GM18502 (cell line): ENCODE measurements at regions not wholly inside any gene's neighbourhood (a gene's known extent, or its start where the extent isn't known, plus 50 kb on each side); places are given as distances from the start of the nearest gene placed in this dataset.

Source experiments
- ATAC-seq: cut with Tn5 transposase; IDR thresholded peaks from one replicate; pipeline ENCODE4 v1.9.1; 2021; ENCODE audit warnings: mild to moderate bottlenecking; ENCODE audit not compliant: unreplicated experiment, poor library complexity

DNA sequence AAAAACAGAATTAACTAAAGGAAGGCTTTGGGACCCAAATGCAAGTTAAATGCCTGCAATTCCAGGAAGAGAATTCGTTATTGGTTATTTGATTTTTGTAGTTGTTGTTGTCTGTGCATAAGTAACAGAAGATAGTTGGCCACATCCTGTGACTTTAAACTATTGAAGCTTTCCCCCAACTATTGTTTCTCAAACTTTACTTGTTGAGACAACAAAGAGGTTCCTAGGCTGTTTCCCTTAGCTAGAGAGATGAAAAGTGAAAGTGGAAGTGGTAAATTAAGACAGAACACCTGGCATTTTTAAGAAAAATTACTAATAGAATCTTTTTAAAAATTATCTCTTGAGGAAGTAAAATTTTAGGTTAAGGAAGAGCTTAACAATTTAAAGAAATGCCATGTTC lies 525.2 kb downstream of the PKHD1 start:
- peak; percentile 85 for ATAC-seq
